ENCODE measurements at regions not wholly inside any gene's neighbourhood (a gene's known extent, or its start where the extent isn't known, plus 50 kb on each side); places are given as distances from the start of the nearest gene placed in this dataset.

DNA sequence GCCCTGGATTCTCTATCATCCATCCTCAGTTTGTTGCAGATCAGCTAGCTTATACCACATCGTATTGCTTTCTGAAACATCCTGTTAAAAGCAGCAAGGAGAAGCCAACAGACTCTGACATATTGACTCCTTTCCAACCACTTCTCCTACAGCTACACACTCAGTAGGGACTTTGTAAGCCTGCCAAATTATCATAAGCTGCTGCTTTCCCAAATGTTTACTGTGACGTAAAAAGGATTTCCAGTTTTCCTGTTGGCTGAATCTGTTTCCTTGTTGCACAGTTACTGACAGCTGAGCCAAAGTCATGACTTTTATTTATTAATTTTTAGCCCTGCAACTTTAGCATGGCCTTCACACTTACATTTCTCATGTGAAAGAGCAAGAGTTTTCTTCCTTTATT is 294.3 kb downstream of the KCNJ3 start:
- Histone ChIP-seq H4K8ac (replicated peaks; ENCODE audit: insufficient read length, low read depth, low read length) (no peak overlapping the region), H2AK5ac (ENCODE audit: insufficient read length, low read length) (no peak overlapping the region), H2AFZ (ENCODE audit: low read length) (no peak overlapping the region), H2BK12ac (ENCODE audit: insufficient read length, low read depth, low read length) (no peak overlapping the region), H4K20me1 (ENCODE audit: control insufficient read depth, insufficient read depth, insufficient read length) (no peaks in the 10 kb centered on the region), H3K27me3 (ENCODE audit: insufficient read depth, low read length) (no peaks in the 10 kb centered on the region), H3K79me1 (ENCODE audit: insufficient read depth, low read depth, low read length, poor library complexity, severe bottlenecking) (no peaks in the 10 kb centered on the region), H2BK5ac (ENCODE audit: insufficient read length, low read length) (no peak overlapping the region), H3K9me3 (ENCODE audit: control insufficient read depth, low read depth, low read length) (no peaks in the 10 kb centered on the region), H3T11ph (ENCODE audit: low read length) (no peak overlapping the region), H3K27ac (ENCODE audit: insufficient read length, low read depth, low read length) (no peak overlapping the region), H2BK15ac (ENCODE audit: low read depth, low read length) (no peak overlapping the region), H3K4ac (ENCODE audit: low read depth, low read length) (no peak overlapping the region), H4K5ac (ENCODE audit: insufficient read length, low read depth, low read length) (no peak overlapping the region), H2BK120ac (ENCODE audit: low read depth, low read length, poor library complexity, severe bottlenecking) (no peak overlapping the region), H3K14ac (ENCODE audit: insufficient read depth, low read length) (no peak overlapping the region), H3K23me2 (ENCODE audit: insufficient read length, low read depth, low read length, poor library complexity, severe bottlenecking) (no peaks in the 10 kb centered on the region), H2BK20ac (ENCODE audit: low read depth, low read length, poor library complexity, severe bottlenecking) (no peak overlapping the region), H3K4me2 (ENCODE audit: insufficient read depth, insufficient read length, low read length) (no peak overlapping the region), H3K18ac (ENCODE audit: insufficient read length, low read depth, low read length) (no peak overlapping the region), H3K4me1 (ENCODE audit: insufficient read depth, low read length) (no peaks in the 10 kb centered on the region), H3K56ac (ENCODE audit: insufficient read length, low read depth, low read length) (no peak overlapping the region), H3K23ac (ENCODE audit: insufficient read length, low read depth, low read length) (no peak overlapping the region), H3K9ac (ENCODE audit: extremely low read depth, insufficient read length, low read length) (no peak overlapping the region), H3K79me2 (ENCODE audit: insufficient read depth, low read length) (no peaks in the 10 kb centered on the region), H4K91ac (ENCODE audit: insufficient read length, low read depth, low read length) (no peak overlapping the region)
- no CpG with 5 or more reads among the region's 2 CpGs for WGBS (ENCODE audit: extremely low coverage, insufficient read length, low lambda C conversion rate)
- TF ChIP-seq, protein P1, sequence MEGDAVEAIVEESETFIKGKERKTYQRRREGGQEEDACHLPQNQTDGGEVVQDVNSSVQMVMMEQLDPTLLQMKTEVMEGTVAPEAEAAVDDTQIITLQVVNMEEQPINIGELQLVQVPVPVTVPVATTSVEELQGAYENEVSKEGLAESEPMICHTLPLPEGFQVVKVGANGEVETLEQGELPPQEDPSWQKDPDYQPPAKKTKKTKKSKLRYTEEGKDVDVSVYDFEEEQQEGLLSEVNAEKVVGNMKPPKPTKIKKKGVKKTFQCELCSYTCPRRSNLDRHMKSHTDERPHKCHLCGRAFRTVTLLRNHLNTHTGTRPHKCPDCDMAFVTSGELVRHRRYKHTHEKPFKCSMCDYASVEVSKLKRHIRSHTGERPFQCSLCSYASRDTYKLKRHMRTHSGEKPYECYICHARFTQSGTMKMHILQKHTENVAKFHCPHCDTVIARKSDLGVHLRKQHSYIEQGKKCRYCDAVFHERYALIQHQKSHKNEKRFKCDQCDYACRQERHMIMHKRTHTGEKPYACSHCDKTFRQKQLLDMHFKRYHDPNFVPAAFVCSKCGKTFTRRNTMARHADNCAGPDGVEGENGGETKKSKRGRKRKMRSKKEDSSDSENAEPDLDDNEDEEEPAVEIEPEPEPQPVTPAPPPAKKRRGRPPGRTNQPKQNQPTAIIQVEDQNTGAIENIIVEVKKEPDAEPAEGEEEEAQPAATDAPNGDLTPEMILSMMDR (conservative IDR thresholded peaks at IDR 0.05), result no peak
- Mint-ChIP-seq H3K27me3 (ENCODE audit: low read depth) (no peaks in the 10 kb centered on the region), H3K4me3 (no peak overlapping the region), H3K9me3 (no peaks in the 10 kb centered on the region), H3K4me1 (peaks cover 3 to 5% of the 10 kb centered on the region in 2 experiments), H3K36me3 (ENCODE audit: insufficient read depth in 1 of 3, low read depth in 3 of 3) (no peaks in the 10 kb centered on the region), H3K27ac (peak overlapping the region in 1 of 3 experiments; percentile 84; a peak in 2 of 7 replicates)
- DNase-seq, result no peak

Measured in H9 (cell line).